Endothelial cell of umbilical vein (primary cell): ENCODE measurements at regions not wholly inside any gene's neighbourhood (a gene's known extent, or its start where the extent isn't known, plus 50 kb on each side); places are given as distances from the start of the nearest gene placed in this dataset.

Experiments
- BruUV-seq: library from RNA; stranded (reverse); fragments of 400-500 nt; replicated peaks from 2 replicates; lab custom pipeline; 2021; lab: Mats Ljungman, UMichigan
- CTCF ChIA-PET: fragments of 300-600, 350-600 bp; sonication (Branson Sonifier 250); formaldehyde crosslinking; loops from one replicate; lab custom pipeline; 2021; ENCODE audit warnings: antibody characterized with exemption, inconsistent platforms; lab: Charles Lee
- POLR2A ChIA-PET: fragments of 300-600, 350-600 bp; sonication (Branson Sonifier 250); formaldehyde crosslinking; loops from one replicate; lab custom pipeline; 2021; ENCODE audit warnings: antibody characterized with exemption, inconsistent platforms; lab: Charles Lee
- DNase-seq: peaks from one replicate; pipeline ENCODE4 v3.0.0-alpha.2; 2011; ENCODE audit warnings: low read depth, low spot score
- FAIRE-seq: peaks from 2 replicates; lab custom pipeline; 2011; peaks lifted over from hg19 to GRCh38; lab: Jason Lieb, UNC
- H2AFZ ChIP-seq: 2 replicates; pipeline ENCODE4 v1.6.0; 2012; ENCODE audit warnings: low read depth, low read length, control low read depth, inconsistent platforms
- H3K27ac ChIP-seq: 2 replicates; pipeline ENCODE4 v1.5.1; 2011; ENCODE audit warnings: low read depth, mild to moderate bottlenecking, control low read depth, low read length, moderate library complexity; ENCODE audit not compliant: insufficient read depth
- H3K27me3 ChIP-seq, 2 experiments: 2 replicates each; pipeline versions ENCODE4 v1.6.0 to v1.6.1; 2011; ENCODE audit warnings: low read length in 2 of 2, mixed read lengths in 1 of 2; ENCODE audit not compliant: control insufficient read depth in 2 of 2, insufficient read depth in 2 of 2
- H3K36me3 ChIP-seq, 2 experiments: 2 replicates in 1 of 2; 3 replicates in 1 of 2; pipeline ENCODE4 v1.5.1; 2011; ENCODE audit warnings: low read length in 2 of 2, mild to moderate bottlenecking in 1 of 2, moderate library complexity in 1 of 2; ENCODE audit not compliant: control insufficient read depth in 2 of 2, insufficient read depth in 2 of 2; ENCODE audit errors: extremely low read depth in 1 of 2
- H3K4me1 ChIP-seq: 3 replicates; pipeline ENCODE4 v1.5.1; 2011; ENCODE audit warnings: mild to moderate bottlenecking, low read length; ENCODE audit not compliant: control insufficient read depth, insufficient read depth; ENCODE audit errors: extremely low read depth
- H3K4me2 ChIP-seq: 2 replicates; pipeline ENCODE4 v1.6.1; 2011; ENCODE audit warnings: low read length, control low read depth, mixed read lengths; ENCODE audit not compliant: insufficient read depth
- H3K4me3 ChIP-seq, 3 experiments: fragments of 200-600 bp in 1 of 3; sonication (generic), shearing (Covaris generic) in 1 of 3; replicated peaks in 1 of 3; 2 replicates each; pipeline ENCODE4 v1.5.1; 2011 to 2016; ENCODE audit warnings: control low read depth in 3 of 3, low read length in 3 of 3, mild to moderate bottlenecking in 2 of 3, inconsistent platforms in 1 of 3, low read depth in 1 of 3, moderate library complexity in 1 of 3; ENCODE audit not compliant: insufficient read depth in 1 of 3
- H3K79me2 ChIP-seq: 2 replicates; pipeline ENCODE4 v1.6.0; 2012; ENCODE audit warnings: low read length, inconsistent platforms; ENCODE audit not compliant: control insufficient read depth, insufficient read depth
- H3K9ac ChIP-seq: replicated peaks from 2 replicates; pipeline ENCODE3; 2011; ENCODE audit warnings: low read length, control low read depth; ENCODE audit not compliant: insufficient read depth; ENCODE audit errors: extremely low read depth
- H3K9me1 ChIP-seq: replicated peaks from 3 replicates; pipeline ENCODE4 v1.6.0; 2011; ENCODE audit warnings: mild to moderate bottlenecking, low read length; ENCODE audit not compliant: control insufficient read depth, insufficient read depth; ENCODE audit errors: extremely low read depth
- H3K9me3 ChIP-seq: replicated peaks from 2 replicates; pipeline ENCODE4 v1.5.1; 2012; ENCODE audit warnings: low read length, inconsistent platforms; ENCODE audit not compliant: control insufficient read depth, insufficient read depth
- H4K20me1 ChIP-seq: replicated peaks from 2 replicates; pipeline ENCODE3; 2011; ENCODE audit warnings: mild to moderate bottlenecking, low read length; ENCODE audit not compliant: control insufficient read depth, insufficient read depth; ENCODE audit errors: extremely low read depth
- EZH2 ChIP-seq: IDR thresholded peaks from 2 replicates; pipeline ENCODE4 v1.6.1; 2012; ENCODE audit warnings: borderline replicate concordance, low read depth, mild to moderate bottlenecking, moderate library complexity, low read length, inconsistent platforms; ENCODE audit not compliant: severe bottlenecking
- FOS ChIP-seq: IDR thresholded peaks from 2 replicates; pipeline ENCODE4 v1.6.1; 2011; ENCODE audit warnings: mild to moderate bottlenecking, low read length, moderate library complexity, borderline replicate concordance; ENCODE audit not compliant: insufficient read depth
- GATA2 ChIP-seq: IDR thresholded peaks from 2 replicates; pipeline ENCODE4 v1.7.0; 2011; ENCODE audit warnings: low read depth, mild to moderate bottlenecking, moderate library complexity, mixed read lengths, low read length; ENCODE audit not compliant: insufficient read length, insufficient read depth
- JUN ChIP-seq: IDR thresholded peaks from 2 replicates; pipeline ENCODE4 v1.6.1; 2011; ENCODE audit warnings: borderline replicate concordance, low read depth; ENCODE audit not compliant: insufficient read length, insufficient read depth
- MYC ChIP-seq: IDR thresholded peaks from one replicate; pipeline ENCODE4 v1.6.1; 2011; ENCODE audit warnings: mild to moderate bottlenecking, low read depth, low read length
- POLR2A ChIP-seq: IDR thresholded peaks from 2 replicates; pipeline ENCODE4 v1.6.1; 2012; ENCODE audit warnings: low read depth, mild to moderate bottlenecking, control low read depth, low read length
- POLR2AphosphoS5 ChIP-seq: IDR thresholded peaks from 2 replicates; pipeline ENCODE4 v1.6.1; 2012; ENCODE audit warnings: low read depth, mild to moderate bottlenecking, control low read depth, low read length, moderate library complexity; ENCODE audit not compliant: insufficient read depth
- dilution Hi-C: fragments of 300-500 bp; cut with MboI; formaldehyde crosslinking; loops from one replicate; pipeline ENCODE4 v1.15.0; 2019; ENCODE audit warnings: low sequenced_read_pairs; ENCODE audit not compliant: extremely low pct_ligation_motif_present
- intact Hi-C: fragments of 100-400 bp; cut with micrococcal nuclease; formaldehyde crosslinking; loops from one replicate; pipeline ENCODE4 v1.10.0; 2022
- TF ChIP-seq, protein P1 (sequence below): IDR thresholded peaks from 2 replicates; pipeline ENCODE4 v1.6.1; 2011; ENCODE audit not compliant: insufficient read depth, insufficient read length
- TF ChIP-seq, protein P2 (sequence below), 2 donors: IDR thresholded peaks; 1 replicate in 1 of 2; 2 replicates in 1 of 2; pipeline ENCODE4 v1.5.1; 2011; ENCODE audit warnings: low read length in 2 of 2, mild to moderate bottlenecking in 2 of 2, moderate library complexity in 2 of 2, control low read depth in 1 of 2, inconsistent platforms in 1 of 2, low read depth in 1 of 2; ENCODE audit not compliant: insufficient read depth in 1 of 2; ENCODE audit errors: extremely low read depth in 1 of 2

DNA sequence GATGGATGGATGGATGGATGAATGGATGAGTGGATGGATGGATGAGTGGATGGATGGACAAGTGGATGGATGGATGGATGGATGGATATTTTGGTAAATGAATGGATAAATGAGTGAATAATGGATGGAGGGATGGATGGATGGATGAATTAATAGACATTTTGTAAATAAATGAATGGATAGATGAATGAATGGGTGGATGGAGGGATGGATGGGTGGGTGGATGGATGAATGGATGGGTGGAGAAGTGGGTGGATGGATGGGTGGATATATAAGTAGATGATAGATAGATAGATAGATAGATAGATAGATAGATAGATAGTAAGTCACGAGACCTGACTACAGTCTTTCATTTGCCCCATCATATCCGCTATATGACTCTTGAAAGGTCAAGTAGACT, 82.7 kb upstream of the OLFM1 start:
- Histone ChIP-seq H3K27me3 (no peaks in the 10 kb centered on the region), H3K4me1 (no peaks in the 10 kb centered on the region), H3K4me3 (no peak overlapping the region), H3K9me3 (peaks cover 3% of the 10 kb centered on the region), H2AFZ (no peak overlapping the region), H4K20me1 (no peaks in the 10 kb centered on the region), H3K9me1 (no peaks in the 10 kb centered on the region), H3K9ac (no peak overlapping the region), H3K36me3 (no peaks in the 10 kb centered on the region), H3K4me2 (no peak overlapping the region), H3K27ac (no peak overlapping the region), H3K79me2 (no peaks in the 10 kb centered on the region)
- FAIRE-seq (no peak), DNase-seq (no peak)
- no peak for TF ChIP-seq MYC
- no peak for TF ChIP-seq EZH2
- no peak for TF ChIP-seq POLR2AphosphoS5
- TF ChIP-seq, protein P1, sequence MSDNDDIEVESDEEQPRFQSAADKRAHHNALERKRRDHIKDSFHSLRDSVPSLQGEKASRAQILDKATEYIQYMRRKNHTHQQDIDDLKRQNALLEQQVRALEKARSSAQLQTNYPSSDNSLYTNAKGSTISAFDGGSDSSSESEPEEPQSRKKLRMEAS, result no peak
- TF ChIP-seq FOS, result no peak
- TF ChIP-seq POLR2A, result no peak
- TF ChIP-seq, protein P2, sequence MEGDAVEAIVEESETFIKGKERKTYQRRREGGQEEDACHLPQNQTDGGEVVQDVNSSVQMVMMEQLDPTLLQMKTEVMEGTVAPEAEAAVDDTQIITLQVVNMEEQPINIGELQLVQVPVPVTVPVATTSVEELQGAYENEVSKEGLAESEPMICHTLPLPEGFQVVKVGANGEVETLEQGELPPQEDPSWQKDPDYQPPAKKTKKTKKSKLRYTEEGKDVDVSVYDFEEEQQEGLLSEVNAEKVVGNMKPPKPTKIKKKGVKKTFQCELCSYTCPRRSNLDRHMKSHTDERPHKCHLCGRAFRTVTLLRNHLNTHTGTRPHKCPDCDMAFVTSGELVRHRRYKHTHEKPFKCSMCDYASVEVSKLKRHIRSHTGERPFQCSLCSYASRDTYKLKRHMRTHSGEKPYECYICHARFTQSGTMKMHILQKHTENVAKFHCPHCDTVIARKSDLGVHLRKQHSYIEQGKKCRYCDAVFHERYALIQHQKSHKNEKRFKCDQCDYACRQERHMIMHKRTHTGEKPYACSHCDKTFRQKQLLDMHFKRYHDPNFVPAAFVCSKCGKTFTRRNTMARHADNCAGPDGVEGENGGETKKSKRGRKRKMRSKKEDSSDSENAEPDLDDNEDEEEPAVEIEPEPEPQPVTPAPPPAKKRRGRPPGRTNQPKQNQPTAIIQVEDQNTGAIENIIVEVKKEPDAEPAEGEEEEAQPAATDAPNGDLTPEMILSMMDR (IDR thresholded peaks at IDR 0.05; ENCODE audit: extremely low read depth in 1 of 2, insufficient read depth in 1 of 2, low read depth in 1 of 2, low read length in 2 of 2), result no peak
- no peak for TF ChIP-seq JUN
- TF ChIP-seq GATA2, result no peak
- no TSS peak for BruUV-seq
- POLR2A ChIA-PET, result no interaction called here
- intact Hi-C loops, result no loop called here
- CTCF ChIA-PET, result no interaction called here
- dilution Hi-C loops, result no loop called here
